Activated CD4-positive, alpha-beta T cell treated with anti-CD3 and anti-CD28 coated beads, Interleukin-2, amount 50 U/mL, for 4 hours (primary cell): ENCODE measurements at regions not wholly inside any gene's neighbourhood (a gene's known extent, or its start where the extent isn't known, plus 50 kb on each side); places are given as distances from the start of the nearest gene placed in this dataset.
"Not testable (repeated sequence)": the region's sequence is repeated elsewhere in the genome, so short reads cannot be mapped to it uniquely, and the experiment has no call there.

Experiments
- DNase-seq, 2 experiments: peaks; one replicate each; pipeline ENCODE4 v3.0.0-alpha.2; 2020

GRCh38 chr6:144660561-144661115, 375.5 kb downstream of the UTRN start:
- DNase-seq, result no peak

DNA sequence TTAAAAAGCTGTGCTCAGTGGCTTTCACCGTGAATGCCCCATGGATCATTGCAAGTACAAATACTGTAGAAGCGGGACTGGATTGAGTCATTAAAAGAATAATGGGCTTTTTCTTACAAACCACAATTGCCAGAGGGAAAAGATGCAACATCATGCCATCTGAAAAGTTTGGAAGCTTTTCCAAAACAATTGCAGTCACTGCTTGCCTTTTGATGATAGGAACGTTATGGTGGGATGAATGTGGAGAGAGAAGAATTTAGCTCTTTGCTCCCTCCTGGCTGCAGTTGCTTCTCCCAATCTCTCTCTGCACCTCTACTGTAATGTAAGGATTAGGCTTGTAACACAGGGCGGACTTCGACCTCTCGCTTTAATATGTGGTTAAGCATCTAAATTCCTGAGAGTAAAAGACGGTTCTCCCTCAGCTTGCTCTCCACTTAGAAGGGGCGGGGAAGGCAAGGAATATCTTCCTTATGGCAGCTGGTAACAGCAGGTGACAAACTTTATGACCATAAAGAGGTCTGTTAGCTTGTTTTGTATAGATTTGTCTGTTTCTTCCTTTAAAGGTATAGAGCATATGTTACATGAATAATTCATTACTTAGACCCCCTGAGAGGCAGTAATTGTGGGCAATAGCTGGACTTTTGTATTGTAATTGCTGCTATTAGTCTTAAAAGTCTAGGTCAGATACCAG, 376.1 kb downstream of the UTRN start:
- DNase-seq, result no peak

GRCh38 chr6:144662812-144663365, 377.8 kb downstream of the UTRN start:
- DNase-seq, result no peak

GRCh38 chr6:144664281-144664680, 379.1 kb downstream of the UTRN start:
- no peak for DNase-seq

DNA sequence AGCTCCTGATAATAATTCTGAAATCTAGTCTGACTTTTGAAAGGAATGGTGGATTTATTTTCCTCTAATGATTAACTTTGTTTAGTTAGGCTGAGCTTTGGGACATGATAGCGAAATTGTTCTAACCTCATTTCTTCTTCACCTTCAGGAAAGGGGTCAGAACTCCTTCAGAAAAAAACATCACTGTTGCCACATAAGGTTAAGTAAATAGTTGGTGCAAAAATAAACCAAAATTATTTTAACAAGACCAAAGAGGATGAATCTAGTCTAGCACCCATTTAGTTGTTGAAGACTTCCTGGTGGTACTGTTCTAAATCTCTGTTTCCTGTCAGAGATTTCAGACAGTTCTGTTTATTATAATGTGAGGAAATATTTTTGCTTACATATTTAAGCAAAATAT, 379.8 kb downstream of the UTRN start:
- DNase-seq, result no peak

DNA sequence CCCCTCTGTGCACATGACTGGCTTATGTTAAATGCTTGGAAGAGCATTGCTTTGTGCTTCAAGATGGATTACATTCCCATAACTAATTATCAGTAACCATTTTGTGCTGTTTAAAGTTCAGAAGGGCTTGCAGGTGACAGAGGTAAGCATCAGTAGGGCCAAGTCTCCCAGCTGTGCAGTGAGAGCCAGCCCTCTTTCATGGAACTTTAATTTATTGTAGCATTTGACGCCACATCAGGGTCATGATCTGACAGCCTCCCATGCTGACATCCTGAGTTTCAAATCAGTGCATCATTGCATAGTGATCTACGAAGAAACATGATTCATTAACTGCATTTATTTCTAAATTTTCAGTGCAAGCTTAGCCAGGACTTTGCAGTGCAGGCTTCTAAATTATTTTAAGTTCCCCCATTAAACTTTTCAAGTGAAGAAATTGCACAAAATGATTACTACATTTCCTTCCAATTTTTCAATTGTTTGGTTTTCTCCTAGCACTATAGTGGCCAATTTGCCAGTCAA, 380.9 kb downstream of the UTRN start:
- no peak for DNase-seq

- no peak for DNase-seq
Measured at GRCh38 chr6:144666781-144667180, 381.6 kb downstream of the UTRN start.

DNA sequence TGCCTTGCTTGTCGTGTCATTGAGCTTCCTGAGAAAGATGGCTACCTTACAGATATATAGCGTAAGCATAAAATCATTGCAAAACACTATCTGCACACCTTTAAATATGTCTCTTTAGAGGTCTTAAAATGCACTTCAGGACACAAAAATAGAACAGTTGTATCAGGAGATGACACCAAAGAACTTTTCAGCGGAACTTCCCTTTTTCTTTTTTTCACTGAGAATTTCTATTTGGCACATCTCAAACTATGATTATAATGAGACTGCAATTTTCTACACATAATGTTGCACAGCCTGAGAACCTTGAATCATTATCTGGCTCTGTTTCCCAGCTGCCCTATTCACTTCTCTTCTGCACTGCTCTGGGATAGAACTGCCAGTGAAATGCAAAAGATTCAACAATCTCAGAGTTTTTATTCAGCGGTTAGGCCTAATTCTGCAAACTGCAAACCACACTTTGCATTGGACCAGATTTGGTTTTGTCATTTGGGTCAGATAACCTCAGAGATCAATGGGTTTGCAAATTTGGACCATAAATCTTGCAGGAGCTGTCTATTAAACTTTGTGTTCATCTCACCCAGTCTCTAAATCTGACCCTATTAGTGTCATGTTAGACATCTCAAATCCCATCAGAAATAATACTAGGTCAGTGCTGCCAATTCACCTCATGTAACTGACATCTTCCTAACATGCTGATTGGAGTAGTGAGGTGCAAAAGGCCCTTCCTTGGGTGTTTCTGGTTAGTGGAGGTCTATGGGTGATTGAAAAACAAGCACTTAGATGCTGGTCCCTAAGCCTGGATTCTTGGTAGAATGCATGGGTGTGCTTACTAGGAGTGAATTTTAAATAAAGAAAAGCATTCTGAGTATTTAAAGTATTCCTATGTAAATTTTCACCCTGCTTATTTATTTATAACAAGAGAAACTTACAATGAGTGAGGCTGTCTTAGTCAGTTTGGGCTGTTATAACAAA, 382.7 kb downstream of the UTRN start:
- no peak for DNase-seq

GRCh38 chr6:144670259-144670658, 385.1 kb downstream of the UTRN start:
- DNase-seq, result not testable (repeated sequence)

GRCh38 chr6:144673807-144674206, 388.7 kb downstream of the UTRN start:
- DNase-seq, result no peak

DNA sequence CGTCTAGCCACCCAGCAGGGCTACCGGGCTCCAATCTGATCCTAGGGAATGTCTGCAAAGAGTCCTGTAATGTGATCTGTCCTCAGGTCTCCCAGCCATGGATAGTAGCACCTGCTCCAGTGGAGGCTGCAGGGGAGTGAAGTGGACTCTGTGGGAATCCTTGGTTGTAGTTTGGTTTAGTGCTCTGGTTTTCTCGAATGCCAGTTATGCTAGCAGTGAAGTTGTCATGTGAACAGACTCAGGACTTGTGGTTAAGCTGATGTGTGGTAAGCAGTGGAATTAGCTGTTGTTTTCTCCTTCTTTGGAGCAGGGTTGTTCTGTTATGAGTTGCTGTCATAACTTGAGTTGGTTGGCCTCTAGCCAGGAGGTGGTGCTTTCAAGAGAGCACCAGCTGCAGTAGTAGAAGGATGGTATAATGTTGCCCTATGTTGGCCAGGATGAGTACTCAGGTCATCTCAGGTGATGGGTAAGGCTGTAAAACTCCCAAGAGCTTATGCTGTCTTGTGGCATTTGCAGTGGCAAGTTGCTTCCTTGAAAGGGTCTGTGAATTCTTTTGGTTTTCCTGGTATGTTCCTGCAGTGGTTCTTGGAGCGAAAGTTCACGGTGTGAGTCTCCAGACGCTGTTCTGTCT, 390.2 kb downstream of the UTRN start:
- no peak for DNase-seq

GRCh38 chr6:144676310-144676709, 391.2 kb downstream of the UTRN start:
- DNase-seq, result not testable (repeated sequence)

DNA sequence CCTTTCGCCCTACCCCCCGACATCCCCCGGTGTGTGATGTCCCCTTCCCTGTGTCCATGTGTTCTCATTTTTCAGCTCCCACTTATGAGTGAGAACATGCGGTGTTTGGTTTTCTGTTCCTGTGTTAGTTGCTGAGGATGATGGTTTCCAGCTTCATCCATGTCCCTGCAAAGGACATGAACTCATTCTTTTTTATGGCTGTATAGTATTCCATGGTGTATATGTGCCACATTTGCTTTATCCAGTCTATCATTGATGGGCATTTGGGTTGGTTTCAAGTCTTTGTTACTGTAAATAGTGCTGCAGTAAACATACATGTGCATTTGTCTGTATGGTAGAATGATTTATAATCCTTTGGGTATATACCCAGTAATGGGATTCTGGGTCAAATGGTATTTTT, 392.1 kb downstream of the UTRN start:
- DNase-seq, result not testable (repeated sequence)

- DNase-seq, result no peak
Measured at GRCh38 chr6:144678844-144679243, 393.7 kb downstream of the UTRN start.

DNA sequence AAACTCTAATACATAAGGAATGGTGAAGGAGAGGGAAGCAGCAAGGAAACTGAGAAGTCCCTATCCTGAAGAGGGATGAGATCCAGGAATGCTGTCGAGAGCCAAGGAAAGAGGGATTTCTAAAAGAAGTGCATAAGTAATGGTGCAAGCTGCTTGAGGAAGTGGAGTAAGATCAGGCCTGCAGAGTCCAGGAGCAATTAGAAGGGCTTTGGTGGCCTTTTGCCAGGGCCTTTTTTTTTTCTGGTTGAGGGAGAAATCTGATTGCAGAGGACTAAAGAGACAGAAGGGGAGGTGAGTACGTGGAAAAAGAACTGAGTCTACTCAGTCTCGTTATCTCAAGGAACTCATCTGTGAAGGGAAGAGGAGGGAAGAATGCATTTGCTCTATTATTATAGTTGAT, 396.2 kb downstream of the UTRN start:
- no peak for DNase-seq

- DNase-seq, result no peak
Measured at GRCh38 chr6:144683216-144684070, 398.3 kb downstream of the UTRN start.

DNA sequence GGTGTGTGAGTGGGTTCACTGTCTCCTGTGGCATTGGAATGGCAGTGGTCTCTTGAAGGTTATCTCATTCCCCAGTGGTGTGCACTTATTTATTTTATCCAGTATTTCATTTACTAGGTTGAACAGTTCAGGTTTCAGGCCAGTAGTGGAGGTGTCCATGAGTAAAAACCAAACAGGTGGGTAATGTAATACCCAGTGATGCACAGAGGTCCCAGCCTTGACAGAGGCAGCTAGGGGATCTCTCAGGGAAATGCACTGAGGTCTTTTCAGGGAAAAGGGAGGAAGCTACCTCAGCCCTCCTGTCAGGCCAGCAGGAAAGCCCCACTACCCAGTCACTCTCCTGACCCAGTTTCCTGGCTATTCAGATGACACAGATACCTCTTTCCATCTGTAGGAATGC, 403.6 kb downstream of the UTRN start:
- DNase-seq, result no peak

DNA sequence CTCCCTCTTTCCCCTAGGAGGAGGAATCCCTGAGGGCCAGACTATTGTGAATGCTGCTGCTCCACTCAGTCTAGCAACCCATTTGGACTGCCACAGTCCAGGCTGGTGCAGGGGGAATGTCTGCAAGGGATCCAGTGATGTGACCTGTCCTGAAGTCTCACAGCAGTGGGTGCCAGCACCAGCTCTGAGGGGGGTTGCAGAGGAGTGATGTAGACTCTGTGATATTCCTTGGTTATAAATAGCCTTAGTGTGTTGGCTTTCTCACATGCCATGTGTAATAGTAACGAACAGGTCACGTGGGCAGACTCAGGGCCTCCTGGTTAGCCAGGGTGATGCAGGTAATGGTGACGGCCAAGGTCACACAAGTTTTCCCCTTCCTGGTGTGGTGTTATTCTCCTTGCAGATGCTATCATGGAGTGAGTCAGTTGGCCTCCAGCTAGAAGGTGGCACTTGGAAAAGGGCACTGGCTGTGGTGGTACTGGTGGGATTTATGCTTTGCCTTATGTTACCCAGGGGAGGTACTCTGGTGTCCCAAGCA, 404.4 kb downstream of the UTRN start:
- no peak for DNase-seq

GRCh38 chr6:144690133-144690532, 405.0 kb downstream of the UTRN start:
- no peak for DNase-seq

DNA sequence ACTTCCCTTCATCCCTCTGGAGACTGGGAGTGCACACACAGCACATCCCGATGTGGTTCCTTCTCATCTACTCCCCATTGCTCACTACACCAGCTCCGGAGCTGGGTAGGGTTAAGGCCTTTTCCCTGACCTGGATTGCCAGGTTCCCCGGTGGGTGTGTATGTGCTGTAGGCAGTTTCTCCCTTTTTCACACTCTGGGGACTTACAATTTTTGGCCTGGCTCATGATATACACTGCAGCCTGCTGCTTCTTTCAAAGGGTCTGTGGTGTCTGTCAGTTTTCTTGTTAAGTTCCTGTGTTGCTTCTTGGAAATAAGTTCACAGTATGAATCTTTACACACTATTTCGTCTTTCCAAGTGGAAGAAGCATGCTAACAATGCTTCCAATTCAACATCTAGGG, 405.5 kb downstream of the UTRN start:
- no peak for DNase-seq

DNA sequence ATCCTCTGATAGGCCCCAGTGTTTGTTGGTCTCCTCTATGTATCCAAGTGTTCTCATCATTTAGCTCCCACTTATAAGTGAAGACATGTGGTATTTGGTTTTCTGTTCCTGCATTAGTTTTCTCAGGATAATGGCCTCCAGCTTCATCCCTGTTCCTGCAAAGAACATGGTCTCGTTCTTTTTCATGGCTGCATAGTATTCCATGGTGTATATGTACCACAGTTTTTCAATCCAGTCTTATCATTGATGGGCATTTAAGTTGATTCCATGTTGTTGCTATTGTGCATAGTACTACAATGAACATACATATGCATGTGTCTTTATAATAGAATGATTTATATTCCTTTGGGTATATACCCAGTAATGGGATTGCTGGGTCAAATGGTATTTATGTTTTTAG, 406.9 kb downstream of the UTRN start:
- DNase-seq, result not testable (repeated sequence)
